Liver (tissue), 8 donors: ENCODE measurements at regions not wholly inside any gene's neighbourhood (a gene's known extent, or its start where the extent isn't known, plus 50 kb on each side); places are given as distances from the start of the nearest gene placed in this dataset.
A peak's percentile ranks its signal among the peaks of the same experiment; 100 is the strongest.

Experiments
- DNase-seq: peaks from one replicate; pipeline ENCODE4 v3.0.0-alpha.2; 2017; ENCODE audit warnings: low spot score
- H3K27ac ChIP-seq, 2 donors: one replicate each; pipeline ENCODE4 v1.7.0; 2013; ENCODE audit warnings: inconsistent platforms in 2 of 2, low read length in 2 of 2, control low read depth in 1 of 2, low read depth in 1 of 2, mild to moderate bottlenecking in 1 of 2
- H3K27me3 ChIP-seq, 4 donors: one replicate each; pipeline versions ENCODE4 v1.6.1 to v1.7.0; 2013; ENCODE audit warnings: low read length in 3 of 4, inconsistent platforms in 1 of 4, mild to moderate bottlenecking in 1 of 4, moderate library complexity in 1 of 4; ENCODE audit not compliant: control insufficient read depth in 4 of 4, insufficient read depth in 4 of 4
- H3K36me3 ChIP-seq, 4 donors: one replicate each; pipeline versions ENCODE4 v1.6.1 to v1.7.0; 2013; ENCODE audit warnings: low read length in 3 of 4, mild to moderate bottlenecking in 3 of 4, low read depth in 1 of 4, moderate library complexity in 1 of 4; ENCODE audit not compliant: control insufficient read depth in 4 of 4, insufficient read depth in 3 of 4
- H3K4me1 ChIP-seq, 4 donors: one replicate each; pipeline versions ENCODE4 v1.6.1 to v1.7.0; 2013; ENCODE audit warnings: low read length in 3 of 4, mild to moderate bottlenecking in 3 of 4, moderate library complexity in 1 of 4; ENCODE audit not compliant: control insufficient read depth in 4 of 4, insufficient read depth in 4 of 4
- H3K4me3 ChIP-seq, 3 donors: one replicate each; pipeline versions ENCODE4 v1.6.1 to v1.7.0; 2013; ENCODE audit warnings: low read length in 3 of 3, control low read depth in 1 of 3, low read depth in 1 of 3, mild to moderate bottlenecking in 1 of 3
- H3K9ac ChIP-seq, 2 donors: one replicate each; pipeline ENCODE4 v1.7.0; 2013; ENCODE audit warnings: low read length in 2 of 2, mild to moderate bottlenecking in 2 of 2, moderate library complexity in 2 of 2, control low read depth in 1 of 2, low read depth in 1 of 2
- H3K9me3 ChIP-seq, 4 donors: one replicate each; pipeline versions ENCODE4 v1.6.1 to v1.7.0; 2013; ENCODE audit warnings: low read length in 3 of 4; ENCODE audit not compliant: control insufficient read depth in 4 of 4
- CTCF ChIP-seq: fragments of 150-350 bp; IDR thresholded peaks from 2 replicates; pipeline ENCODE4 v1.5.1; 2017; ENCODE audit warnings: improper control_type of control experiment, low read depth, low read length; ENCODE audit not compliant: missing input control
- EGR1 ChIP-seq, 2 donors: IDR thresholded peaks; 2 replicates each; pipeline ENCODE4 v1.6.1; 2016 to 2018; ENCODE audit warnings: antibody characterized with exemption in 2 of 2, low read depth in 2 of 2
- FOXA1 ChIP-seq: IDR thresholded peaks from 2 replicates; pipeline ENCODE4 v1.6.1; 2016; ENCODE audit warnings: antibody characterized with exemption
- FOXA2 ChIP-seq: IDR thresholded peaks from 2 replicates; pipeline ENCODE4 v1.6.1; 2016; ENCODE audit warnings: antibody characterized with exemption
- JUND ChIP-seq, 2 donors: IDR thresholded peaks; 2 replicates each; pipeline ENCODE4 v1.6.1; 2016; ENCODE audit warnings: antibody characterized with exemption in 2 of 2
- MAX ChIP-seq: IDR thresholded peaks from 2 replicates; pipeline ENCODE4 v1.6.1; 2016; ENCODE audit warnings: antibody characterized with exemption
- RAD21 ChIP-seq, 2 donors: IDR thresholded peaks; 2 replicates each; pipeline ENCODE4 v1.6.1; 2016; ENCODE audit warnings: antibody characterized with exemption in 2 of 2, mild to moderate bottlenecking in 2 of 2
- RXRA ChIP-seq, 2 donors: IDR thresholded peaks; 2 replicates each; pipeline ENCODE4 v1.6.1; 2017 to 2018; ENCODE audit warnings: antibody characterized with exemption in 2 of 2, mild to moderate bottlenecking in 1 of 2
- SP1 ChIP-seq: IDR thresholded peaks from 2 replicates; pipeline ENCODE4 v1.6.1; 2018; ENCODE audit warnings: antibody characterized with exemption, mild to moderate bottlenecking
- TAF1 ChIP-seq: conservative IDR thresholded peaks from 2 replicates; pipeline ENCODE4 v1.6.1; 2016; ENCODE audit warnings: antibody characterized with exemption, mild to moderate bottlenecking
- WGBS: extraction: QIAGEN DNeasy Blood & Tissue Kit; methylation state at CpG from one replicate; pipeline ENCODE4 v1.1.7; 2013; 5-methylcytosine and 5-hydroxymethylcytosine counted together
- TF ChIP-seq, protein P1 (sequence below): IDR thresholded peaks from 2 replicates; pipeline ENCODE4 v1.6.1; 2016; ENCODE audit warnings: antibody characterized with exemption
- donor health status: healthy.
- donor health status: healthy.
- donor health status: healthy.
- donor health status: healthy.
- donor health status: healthy.

DNA sequence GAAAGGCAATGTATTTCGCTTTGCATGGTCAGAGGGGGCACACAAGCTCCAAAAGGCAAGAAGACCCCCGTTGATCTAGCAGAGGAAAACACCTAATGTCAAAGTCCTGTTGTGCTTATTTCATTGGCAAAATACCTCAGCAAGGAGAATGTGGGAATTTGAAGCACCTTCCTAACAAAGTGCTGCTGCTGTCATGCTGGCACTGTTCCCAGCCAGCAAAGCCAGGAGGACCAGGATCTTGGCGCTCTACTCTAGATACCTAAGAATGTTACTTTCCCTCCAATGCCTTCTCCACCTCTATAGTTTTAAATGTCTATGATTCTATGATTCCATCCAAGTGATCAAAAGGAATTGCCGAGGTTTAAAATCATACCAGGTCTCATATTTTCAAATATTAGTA lies 867.9 kb upstream of the POU3F3 start:
- Histone ChIP-seq H3K27ac (no peak overlapping the region), H3K4me3 (no peak overlapping the region), H3K9me3 (no peaks in the 10 kb centered on the region), H3K4me1 (no peaks in the 10 kb centered on the region), H3K36me3 (no peaks in the 10 kb centered on the region), H3K27me3 (no peaks in the 10 kb centered on the region), H3K9ac (no peak overlapping the region)
- no peak for DNase-seq
- TF ChIP-seq JUND (IDR thresholded peaks at IDR 0.05) (no peak), FOXA2 (no peak), RXRA (IDR thresholded peaks at IDR 0.05) (no peak), EGR1 (IDR thresholded peaks at IDR 0.05; ENCODE audit: low read depth in 2 of 2) (no peak), CTCF (no peak), SP1 (no peak), FOXA1 (no peak)
- TF ChIP-seq, protein P1, sequence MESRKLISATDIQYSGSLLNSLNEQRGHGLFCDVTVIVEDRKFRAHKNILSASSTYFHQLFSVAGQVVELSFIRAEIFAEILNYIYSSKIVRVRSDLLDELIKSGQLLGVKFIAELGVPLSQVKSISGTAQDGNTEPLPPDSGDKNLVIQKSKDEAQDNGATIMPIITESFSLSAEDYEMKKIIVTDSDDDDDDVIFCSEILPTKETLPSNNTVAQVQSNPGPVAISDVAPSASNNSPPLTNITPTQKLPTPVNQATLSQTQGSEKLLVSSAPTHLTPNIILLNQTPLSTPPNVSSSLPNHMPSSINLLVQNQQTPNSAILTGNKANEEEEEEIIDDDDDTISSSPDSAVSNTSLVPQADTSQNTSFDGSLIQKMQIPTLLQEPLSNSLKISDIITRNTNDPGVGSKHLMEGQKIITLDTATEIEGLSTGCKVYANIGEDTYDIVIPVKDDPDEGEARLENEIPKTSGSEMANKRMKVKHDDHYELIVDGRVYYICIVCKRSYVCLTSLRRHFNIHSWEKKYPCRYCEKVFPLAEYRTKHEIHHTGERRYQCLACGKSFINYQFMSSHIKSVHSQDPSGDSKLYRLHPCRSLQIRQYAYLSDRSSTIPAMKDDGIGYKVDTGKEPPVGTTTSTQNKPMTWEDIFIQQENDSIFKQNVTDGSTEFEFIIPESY = no peak
- 77% methylated on average over 4 of the region's 4 CpGs for WGBS

DNA sequence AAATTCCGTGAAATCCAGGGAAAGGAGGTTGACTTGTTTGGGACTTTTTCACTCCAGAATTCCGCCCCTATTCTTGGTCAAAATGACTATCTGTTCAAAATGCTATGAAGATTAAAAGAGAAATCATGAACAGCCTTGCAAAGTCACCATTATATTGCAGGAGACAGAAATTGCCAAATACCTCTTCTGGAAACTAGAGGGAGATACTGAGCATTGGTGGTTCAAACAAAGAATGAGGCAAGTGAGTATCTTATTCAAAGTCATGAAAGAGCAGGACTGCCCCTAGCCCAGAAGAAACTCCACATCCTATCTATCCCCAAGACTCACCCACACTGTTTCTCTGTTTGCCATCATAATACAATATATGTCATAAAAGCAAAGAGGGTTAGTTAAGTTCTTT lies 862.3 kb upstream of the POU3F3 start:
- Histone ChIP-seq H3K27ac (no peak overlapping the region), H3K27me3 (no peaks in the 10 kb centered on the region), H3K4me3 (no peak overlapping the region), H3K9me3 (no peaks in the 10 kb centered on the region), H3K4me1 (no peaks in the 10 kb centered on the region), H3K9ac (no peak overlapping the region), H3K36me3 (no peaks in the 10 kb centered on the region)
- TF ChIP-seq, protein P1 = no peak
- no peak for TF ChIP-seq TAF1
- peak; percentile 20 for TF ChIP-seq CTCF
- peak in 1 of 2 donors; percentile 55 for TF ChIP-seq RAD21 (IDR thresholded peaks at IDR 0.05)
- TF ChIP-seq MAX = no peak
- 81% methylated on average over 2 of the region's 2 CpGs for WGBS
- DNase-seq = no peak
